Activated gamma-delta T cell (primary cell): ENCODE measurements at regions not wholly inside any gene's neighbourhood (a gene's known extent, or its start where the extent isn't known, plus 50 kb on each side); places are given as distances from the start of the nearest gene placed in this dataset.
"Not testable (repeated sequence)": the region's sequence is repeated elsewhere in the genome, so short reads cannot be mapped to it uniquely, and the experiment has no call there.

Experiments
- DNase-seq: peaks from one replicate; lab custom pipeline; 2025; lab: John Stamatoyannopoulos, UW

DNA sequence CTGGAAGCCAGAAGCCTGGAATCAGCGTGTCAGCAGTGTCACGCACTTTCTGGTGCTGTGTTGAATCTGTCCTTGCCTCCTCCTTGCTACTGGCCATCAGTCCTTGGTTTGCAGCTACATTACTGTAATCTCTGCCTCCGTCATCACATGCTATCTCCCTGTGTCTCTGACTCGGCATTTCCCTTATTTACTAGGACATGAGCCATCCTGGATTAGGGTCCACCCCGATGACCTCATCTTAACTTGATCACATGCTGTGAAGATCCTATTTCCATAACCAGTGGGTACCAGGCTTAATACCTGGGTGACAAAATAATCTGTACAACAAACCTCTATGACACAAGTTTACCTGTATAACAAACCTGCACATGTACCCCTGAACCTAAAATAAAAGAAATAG is 518.0 kb upstream of the KLF6 start:
- no peak for DNase-seq

DNA sequence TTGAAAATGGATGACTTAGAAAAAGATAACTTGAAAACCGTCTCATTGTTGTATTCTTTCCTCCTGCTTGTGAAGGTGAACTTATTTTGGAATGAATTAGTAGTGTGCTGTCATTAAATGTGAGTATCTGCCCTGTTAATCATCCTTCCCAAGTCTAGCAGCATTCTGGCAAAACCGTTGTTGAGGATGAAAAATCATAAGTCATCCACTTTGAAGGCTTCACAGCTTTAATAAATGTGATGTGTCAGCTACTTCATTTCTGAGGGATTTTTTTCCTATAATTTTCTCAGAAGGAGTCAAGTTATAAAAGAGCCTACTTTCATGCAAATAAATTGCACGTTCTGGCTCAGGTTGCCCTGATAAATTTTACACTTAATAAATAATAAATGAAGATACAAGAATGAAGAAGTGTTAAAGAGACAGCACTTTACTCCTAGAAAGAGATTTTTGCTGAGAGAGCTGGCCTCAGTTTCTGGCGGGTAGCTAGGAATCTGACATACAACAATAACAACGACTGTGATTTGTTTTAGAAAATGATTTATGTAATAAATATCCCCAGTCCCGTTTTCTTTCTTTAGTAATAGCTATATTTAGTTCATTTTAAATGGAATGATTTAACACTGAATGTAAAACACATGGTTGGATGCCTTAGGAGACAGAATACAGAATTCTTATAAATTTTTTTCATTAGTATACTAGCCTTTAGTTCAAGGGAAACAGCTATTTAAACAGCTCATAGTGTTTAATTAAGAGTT is 516.5 kb upstream of the KLF6 start:
- no peak for DNase-seq

DNA sequence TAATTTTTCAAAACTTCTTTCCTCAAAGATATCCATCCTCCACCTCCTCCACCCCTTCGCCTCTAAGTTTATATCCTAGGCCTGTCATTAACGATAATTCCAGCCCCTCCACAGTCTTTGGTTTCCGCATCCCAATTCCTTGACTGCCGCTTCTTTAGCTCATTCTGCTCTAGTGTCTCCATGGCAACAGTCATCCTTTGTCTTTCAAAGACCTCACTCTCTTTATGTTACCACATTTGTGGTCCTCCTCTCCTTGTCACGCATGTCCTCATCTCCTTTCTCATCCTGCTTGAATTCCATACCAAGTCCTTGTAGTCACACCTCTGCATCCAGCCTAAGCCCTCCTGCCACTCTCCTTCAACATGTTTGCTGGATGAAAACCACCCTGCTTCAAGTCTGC is 511.2 kb upstream of the KLF6 start:
- no peak for DNase-seq

DNA sequence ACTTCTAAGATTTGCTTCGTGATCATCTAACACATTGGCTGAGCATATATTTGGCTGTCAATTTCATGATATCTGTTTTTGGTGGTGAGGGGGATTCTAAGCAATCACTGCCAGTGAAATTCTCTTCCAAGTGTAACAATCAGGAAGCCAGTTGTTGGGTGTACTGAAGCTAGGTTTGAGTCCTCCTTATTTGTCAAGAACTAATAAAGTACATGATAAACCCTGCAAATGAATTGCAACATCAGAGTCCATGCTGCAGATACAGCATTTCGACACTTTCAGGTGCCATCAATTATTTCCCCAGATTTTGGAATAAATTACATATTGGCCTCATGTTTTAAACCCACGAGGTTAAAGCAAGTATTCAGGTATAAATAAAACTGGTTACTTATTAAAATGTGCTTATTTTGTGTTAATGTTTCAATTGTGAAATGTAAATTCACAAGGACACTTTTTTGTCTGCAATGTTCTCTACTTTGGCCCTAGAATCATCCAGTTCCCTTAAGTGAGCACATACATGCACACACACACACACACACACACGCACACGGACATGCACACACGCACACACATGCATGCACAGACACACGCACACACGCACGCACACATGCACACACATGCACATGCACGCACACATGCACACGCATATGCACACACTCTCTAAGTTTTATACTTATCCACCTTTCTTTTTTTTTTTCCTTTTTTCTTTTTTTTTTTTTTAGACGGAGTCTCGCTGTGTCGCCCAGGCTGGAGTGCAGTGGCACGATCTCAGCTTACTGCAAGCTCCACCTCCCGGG is 510.2 kb upstream of the KLF6 start:
- DNase-seq = no peak

DNA sequence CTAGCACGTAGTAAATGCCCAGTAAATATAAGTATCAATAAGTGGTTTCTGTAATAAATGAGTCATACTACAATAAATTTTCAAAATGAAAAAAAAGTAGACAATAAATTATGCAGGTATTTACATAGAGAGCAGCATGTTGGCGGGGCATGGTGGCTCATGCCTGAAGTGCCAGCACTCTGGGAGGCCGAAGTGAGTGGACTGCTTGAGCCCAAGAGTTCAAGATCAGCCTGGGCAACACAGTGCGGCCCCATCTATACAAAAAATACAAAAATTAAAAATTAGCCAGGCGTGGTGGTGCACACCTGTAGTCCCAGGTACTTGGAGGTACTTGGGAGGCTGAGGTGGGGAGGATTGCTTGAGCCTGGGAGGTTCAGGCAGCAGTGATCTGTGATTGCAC is 509.3 kb upstream of the KLF6 start:
- no peak for DNase-seq

DNA sequence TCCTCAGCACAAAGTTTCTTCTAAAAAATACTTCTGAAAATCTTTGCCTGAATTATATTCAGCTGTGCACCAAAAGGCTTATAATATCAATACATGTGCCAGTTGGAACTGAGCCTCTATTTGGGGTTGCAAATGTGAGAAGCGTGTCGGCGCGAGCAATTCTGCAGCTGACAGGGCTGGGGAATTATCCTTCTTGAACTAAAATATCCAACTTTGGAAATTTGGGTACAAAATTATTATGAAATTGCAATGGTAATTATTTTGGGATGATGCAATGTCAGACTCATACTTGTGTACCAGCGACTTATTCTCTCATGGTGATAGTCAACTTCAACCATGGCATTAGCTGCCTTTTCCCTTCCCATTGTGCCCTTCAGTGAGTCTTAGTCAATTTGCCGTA is 507.0 kb upstream of the KLF6 start:
- DNase-seq = no peak

DNA sequence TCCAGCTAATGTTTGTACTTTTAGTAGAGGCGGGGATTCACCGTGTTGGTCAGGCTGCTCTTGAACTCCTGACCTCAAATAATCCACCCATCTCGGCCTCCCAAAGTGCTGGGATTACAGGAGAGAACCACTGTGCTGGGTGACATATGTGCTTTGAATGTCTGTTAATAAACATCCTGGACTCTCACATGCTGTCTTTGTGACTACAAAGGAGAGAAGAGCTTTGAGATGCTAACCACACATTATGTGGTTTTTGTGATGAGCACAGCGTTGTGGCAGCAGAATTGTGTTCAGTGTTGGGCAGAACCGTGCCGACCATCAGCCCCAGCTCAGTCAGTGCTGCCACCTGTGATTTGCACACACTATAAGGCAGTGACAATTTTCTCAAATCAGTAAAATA is 500.1 kb upstream of the KLF6 start:
- no peak for DNase-seq

DNA sequence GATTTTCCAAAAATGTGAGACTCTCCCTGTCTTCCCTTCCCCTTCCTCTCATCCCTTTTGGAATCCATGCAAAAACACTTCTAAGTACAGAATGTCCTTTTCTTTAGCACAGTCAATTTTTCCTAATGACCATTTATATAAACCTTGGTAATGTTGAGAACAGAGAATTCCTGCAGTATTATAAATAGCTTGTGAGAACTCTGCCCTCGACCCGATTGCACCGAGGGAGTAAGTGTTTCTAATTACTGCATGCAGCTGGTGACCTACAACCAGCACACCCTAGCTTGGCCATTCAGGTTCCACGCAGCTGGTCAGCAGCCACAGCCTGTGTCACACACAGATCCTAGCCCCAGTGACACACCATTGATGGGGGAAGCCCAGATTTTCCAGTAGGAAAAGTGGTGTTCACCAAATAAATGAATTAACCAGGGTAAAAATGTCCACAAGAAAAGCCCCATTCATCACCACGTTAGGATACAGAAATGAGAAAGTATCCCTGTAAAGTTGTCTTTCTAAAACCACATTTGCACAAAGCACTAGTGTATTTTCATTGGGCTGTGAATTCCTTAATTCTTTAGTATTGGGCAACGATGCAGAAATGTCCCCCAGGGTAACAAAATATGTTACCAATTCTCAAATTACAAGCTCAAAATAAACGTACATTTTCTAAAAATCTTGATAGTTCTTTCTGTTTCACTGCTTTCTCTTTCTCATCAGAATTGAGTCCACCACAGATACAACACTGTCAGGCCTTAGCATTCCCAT is 499.0 kb upstream of the KLF6 start:
- no peak for DNase-seq

DNA sequence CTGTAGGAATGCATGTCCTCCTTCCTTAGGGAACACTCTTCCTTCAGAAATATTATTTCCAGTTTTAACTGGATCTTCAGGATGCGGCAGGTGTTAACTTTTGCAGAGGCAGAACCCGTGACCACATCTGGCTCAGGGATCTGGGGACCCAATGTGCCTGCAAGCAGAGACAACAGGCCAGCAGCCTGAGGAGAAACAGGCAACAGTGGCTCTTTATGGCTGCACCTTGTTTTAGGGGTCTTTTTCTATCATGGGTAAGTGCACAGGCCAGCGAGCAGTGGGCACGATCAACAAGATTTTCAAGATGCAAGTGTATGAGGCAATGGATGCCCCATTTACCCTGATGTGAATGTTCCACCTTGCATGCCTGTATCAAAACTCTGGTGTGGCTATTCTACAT is 497.5 kb upstream of the KLF6 start:
- DNase-seq = no peak

DNA sequence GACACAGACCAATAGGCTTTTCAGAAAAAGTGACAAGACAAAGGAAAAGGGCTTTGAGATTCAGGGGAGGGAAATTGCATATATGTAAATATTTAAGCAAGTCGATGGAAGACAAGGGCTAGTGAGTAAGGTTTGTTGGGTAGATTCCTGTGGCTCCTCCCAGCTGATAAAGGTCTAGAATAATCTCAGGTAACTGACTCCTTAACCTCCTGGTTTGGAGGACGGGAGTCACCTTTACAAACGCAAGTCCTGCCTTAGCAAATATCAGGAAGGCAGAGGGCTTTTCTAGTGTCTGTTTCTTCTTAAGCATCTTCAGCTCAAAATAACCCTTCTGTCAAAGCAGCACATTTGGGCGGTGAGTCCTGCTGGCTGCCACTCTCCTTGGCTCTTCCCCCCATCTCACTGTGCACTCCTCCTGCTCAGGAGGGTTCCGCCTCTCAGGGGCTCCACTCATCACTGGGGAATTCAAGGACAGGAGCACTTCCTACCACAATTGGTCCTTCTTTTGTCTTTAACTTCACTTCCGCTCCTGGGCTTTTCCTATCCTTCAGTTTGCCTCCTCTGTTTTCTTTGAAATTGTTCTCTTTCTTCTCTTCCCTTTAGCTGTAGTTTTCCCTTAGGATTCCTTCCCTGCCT is 496.3 kb upstream of the KLF6 start:
- no peak for DNase-seq

DNA sequence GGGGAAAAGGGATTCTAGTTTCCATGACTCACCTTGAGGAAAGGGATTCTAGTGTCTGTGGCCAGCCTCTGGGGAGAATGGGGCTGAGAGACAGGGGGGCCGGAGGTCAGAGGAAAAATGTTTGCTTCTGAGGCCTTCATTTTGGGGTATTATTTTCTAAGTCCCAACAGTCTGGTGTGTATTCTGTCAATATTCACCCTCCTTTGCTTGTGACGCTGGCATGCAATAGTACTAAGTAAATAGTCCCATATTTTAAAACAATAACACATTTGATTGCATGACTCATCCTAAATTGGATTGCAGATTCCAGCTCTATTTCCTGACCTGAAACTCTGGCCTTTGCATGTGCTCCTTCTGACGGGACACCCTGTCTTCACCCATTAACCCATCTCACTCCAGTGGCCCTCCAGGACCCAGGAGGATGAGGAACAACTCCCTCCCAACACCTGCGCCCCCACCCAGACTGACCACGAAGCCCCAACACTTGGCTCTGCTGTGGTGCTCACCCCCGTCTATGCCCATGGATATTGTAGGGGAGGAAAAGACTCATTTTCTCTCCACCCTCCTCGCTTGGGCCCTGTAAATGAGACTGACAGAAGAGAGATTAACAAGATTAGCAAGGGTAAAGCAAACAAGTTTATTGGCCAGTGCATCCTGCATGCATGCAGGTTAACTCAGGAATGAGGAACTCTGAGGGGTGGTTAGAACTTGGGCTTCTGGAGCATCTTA is 495.6 kb upstream of the KLF6 start:
- no peak for DNase-seq

DNA sequence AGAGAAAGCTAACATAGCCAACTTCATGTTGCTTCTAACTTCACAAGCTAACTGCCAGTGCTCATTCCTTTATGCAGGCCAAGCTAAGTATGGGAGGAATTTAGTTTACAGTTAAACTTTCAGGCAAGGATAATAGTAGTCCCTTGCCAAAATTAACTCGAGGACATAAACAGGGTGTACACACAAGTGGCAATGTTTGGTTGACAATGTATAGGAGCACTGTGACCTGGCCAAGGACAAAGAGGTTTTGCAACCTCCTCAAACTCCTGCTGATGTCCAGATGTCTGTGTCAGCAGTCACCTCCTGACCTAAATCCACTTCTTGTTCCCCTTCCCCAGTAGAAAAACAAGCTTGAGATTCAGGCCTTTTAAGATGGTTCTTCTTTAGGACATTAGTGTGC is 494.6 kb upstream of the KLF6 start:
- no peak for DNase-seq

DNA sequence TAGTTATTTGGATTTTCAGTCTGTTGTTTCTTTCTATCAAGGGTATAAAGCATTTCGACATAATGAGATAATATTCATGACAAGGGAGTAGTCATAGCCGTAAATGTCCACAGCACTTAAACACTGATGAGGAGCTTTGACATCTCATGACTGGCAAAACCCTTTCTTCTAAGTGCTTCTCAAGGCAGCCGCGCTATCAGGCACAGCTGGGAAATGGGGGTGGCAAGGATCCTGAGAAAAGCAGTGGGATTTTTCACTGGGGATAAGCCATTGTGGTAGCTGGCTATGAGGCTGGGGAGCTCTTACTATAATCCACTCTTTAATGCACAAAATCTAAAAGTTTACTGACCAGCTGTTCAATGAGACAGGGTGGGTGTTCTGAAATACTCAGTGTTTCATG is 493.2 kb upstream of the KLF6 start:
- no peak for DNase-seq

DNA sequence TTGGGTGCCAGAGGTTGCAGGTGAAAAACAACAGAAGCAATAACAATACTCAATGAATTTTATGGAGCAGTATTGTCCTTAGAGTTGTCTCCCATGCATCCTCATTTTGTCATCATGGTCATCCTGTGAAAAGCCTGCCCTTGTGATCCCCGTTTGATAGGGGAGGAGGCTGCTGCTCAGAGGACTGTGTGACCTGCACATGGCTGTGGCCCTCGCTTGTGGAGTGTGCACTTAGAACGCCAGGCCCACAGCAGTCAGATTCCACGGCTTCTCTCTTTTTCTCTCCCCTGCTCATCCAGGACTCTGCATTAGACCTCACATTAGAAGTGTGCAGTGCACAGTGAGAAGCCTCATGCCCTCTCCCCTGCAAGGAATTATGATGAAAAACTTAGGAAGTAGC is 491.1 kb upstream of the KLF6 start:
- no peak for DNase-seq

DNA sequence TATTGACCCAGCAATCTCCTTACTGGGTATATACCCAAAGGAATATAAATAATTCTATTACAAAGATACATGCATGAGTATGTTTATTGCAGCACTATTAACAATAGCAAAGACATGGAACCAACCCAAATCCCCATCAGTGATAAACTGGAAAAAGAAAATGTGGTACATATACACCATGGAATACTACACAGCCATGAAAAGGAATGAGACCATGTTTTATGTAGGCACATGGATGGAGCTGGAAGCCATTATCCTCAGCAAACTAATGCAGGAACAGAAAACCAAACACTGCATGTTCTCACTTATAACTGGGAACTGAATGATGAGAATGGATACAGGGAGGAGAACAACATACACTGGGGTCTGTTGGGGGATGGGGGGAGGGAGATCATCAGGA is 489.7 kb upstream of the KLF6 start:
- DNase-seq = not testable (repeated sequence)

DNA sequence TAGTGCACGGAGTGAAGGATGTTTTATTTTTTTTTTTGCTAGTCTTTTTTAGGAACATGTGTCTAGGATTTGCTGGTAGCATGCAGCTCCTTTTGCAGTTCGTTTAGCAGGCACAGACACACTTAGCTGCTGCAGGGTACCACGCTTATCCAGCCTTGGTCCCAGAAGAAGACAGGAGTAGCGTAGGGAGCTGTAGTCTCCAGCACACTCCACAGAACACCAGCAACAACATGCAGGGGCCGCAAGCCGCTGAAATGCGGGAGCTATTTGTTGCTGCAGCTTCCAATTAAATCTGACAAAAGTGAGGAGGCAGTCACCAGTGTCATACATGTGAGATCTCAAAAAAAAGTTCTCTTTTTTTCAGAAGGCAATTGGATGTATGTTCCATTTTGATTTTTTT is 486.2 kb upstream of the KLF6 start:
- DNase-seq = no peak

DNA sequence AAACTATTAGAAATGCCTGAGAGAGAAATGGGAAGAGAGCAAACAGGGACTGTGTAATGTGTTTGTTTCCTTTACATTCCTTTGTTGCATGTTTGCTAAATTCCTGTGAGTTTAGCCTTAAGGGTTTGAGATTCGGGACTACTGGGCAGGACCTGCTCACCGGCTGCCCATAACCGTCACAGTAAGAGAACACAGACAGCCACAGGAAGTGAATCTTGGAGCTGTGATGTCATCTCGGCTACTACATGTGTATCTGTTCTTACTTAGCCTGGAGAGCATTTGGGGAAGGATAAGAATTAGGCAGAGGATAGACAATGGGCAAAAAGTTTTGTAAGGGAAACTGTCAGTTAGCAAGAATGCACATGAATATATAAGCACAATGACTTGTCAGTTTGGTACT is 485.1 kb upstream of the KLF6 start:
- no peak for DNase-seq

DNA sequence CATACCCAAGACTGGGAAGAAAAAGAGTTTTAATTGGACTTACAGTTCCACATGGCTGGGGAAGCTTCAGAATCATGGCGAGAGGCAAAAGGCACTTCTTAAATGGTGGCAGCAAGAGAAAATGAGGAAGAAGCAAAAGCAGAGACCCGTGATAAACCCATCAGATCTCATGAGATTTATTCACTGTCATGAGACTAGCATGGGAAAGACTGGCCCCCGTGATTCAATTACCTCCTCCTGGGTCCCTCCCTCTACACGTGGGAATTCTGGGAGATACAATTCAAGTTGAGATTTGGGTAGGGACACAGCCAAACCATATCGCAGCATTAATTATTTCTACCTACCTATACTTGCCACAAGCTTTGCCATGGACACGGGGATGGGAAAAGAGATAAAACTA is 483.5 kb upstream of the KLF6 start:
- not testable (repeated sequence) for DNase-seq

DNA sequence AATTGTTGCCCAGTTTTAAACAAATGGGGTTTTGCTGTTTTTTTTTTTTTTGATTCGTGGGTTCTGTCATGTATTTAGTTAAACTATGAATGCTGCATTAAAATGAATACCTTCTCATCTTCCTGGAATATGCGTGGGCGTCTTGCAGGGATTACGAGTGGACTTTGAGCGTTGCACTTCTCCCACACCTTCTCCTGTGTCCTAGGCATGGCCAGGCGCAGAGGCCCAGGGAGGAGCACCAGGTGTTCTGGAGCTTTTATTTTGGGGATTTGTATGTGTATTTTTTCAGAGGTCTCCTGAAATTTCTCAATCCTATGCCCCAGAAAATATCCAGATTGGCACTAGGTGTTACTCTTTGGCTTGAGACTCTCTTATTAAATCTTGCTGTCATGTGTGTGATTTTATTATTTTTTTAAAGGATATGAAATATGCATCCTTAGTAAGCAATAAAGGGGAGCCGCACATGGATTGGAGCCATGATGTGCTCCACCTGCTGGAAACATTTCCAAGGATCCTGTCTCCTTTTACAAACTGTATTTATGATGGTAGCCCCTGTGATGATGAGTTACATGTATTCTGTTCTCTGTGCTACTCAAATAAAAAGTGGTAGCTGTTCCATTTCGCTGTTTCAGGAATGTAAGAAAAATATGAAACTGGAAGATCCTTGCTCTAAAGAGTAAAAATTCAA is 482.2 kb upstream of the KLF6 start:
- no peak for DNase-seq

DNA sequence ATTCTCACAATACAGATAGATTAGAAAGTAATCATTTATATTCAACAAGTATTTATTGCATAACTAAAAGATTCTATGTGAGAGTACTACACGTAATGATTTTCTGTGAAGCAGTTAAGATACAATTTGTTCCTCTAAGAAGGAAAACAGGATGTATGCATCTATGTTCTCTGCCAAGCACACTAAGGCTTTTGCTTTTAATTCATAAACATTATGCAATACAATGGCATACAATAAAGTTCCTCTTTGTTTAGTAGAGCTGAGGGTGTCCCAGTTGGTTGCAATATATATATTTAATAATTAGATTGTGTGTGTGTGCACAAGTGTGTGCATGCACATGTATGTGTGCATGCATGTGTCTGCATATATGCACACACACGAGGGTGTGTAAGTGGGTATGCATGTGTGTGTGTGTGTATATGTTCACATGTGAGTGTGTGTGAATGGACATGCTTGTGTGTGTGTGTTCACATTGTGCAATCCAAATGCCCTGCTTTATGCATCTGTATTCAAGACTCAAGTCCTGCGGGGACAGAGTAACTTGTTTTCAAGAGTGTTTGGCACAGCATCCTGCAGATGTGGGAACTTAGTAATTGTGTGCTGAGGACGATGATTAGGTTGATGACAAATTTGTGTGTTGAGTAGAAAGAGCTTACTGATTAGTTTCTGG is 481.5 kb upstream of the KLF6 start:
- no peak for DNase-seq

DNA sequence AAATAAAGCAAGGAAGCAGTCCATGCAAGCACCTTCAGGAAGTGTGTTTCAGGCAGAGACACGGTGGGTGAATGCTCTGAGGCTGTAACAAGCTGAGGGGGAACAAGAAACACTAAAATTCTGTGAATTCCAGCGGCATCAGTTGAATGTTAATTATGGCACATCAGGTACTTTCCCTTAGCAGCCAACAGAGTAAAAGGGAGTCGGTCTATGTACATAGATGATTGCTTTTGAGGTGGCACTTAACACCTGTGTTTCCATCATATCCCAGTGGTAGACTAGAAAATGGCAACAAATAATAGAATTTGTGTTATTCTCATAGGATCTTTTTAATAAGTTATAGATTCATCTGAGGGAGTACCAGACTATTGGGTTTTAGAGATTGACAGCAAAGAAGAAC is 481.0 kb upstream of the KLF6 start:
- no peak for DNase-seq
